ENCODE measurements at regions not wholly inside any gene's neighbourhood (a gene's known extent, or its start where the extent isn't known, plus 50 kb on each side); places are given as distances from the start of the nearest gene placed in this dataset.

DNA sequence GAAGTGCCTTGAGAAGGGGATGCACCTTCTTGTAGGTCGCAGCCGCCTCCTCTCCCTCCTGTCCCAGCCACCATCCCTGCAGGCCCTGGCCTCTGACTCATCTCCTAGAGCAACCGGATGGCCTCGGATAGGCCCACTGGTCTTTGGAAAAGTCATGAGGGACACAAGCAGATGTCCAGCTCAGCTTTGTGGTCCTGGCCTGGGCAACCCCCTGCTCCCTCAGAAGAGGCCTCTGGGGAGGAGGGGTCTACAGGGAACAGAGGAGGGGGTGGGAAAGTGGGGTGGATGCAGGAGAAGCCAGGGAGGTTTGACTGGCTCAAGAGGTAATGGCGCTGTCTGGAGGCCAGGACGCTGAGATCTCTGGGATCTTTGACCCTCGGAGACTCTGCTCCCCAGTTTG lies 259.2 kb upstream of the TLE3 start:
- no peak for TF ChIP-seq YY1 (IDR thresholded peaks at IDR 0.05; ENCODE audit: insufficient read depth, insufficient read length)
- TF ChIP-seq ZNF274 (IDR thresholded peaks at IDR 0.05; ENCODE audit: low read depth, low read length) = no peak
- TF ChIP-seq SUZ12 (IDR thresholded peaks at IDR 0.05; ENCODE audit: extremely low read depth, insufficient read depth, insufficient read length) = no peak

All from NT2/D1 (cell line).